Karpas-422 (cell line): ENCODE measurements at regions not wholly inside any gene's neighbourhood (a gene's known extent, or its start where the extent isn't known, plus 50 kb on each side); places are given as distances from the start of the nearest gene placed in this dataset.
"Not testable (repeated sequence)": the region's sequence is repeated elsewhere in the genome, so short reads cannot be mapped to it uniquely, and the experiment has no call there.

ENCODE experiments used
- DNase-seq: peaks from one replicate; pipeline ENCODE4 v3.0.0-alpha.2; 2015
- H2AFZ ChIP-seq: fragments of 200-600 bp; sonication (generic); 2 replicates; pipeline ENCODE4 v1.6.1; 2014; ENCODE audit warnings: antibody characterized with exemption, low read length, mixed read lengths
- H3K27ac ChIP-seq: fragments of 200-600 bp; sonication (generic); 2 replicates; pipeline ENCODE4 v1.5.1; 2014; ENCODE audit warnings: mild to moderate bottlenecking, low read length, moderate library complexity
- H3K27me3 ChIP-seq: fragments of 200-600 bp; sonication (generic); 2 replicates; pipeline ENCODE4 v1.6.1; 2014; ENCODE audit warnings: low read length, mixed read lengths
- H3K36me3 ChIP-seq: fragments of 200-600 bp; sonication (generic); 2 replicates; pipeline ENCODE4 v1.6.1; 2014; ENCODE audit warnings: low read length, mixed read lengths; ENCODE audit not compliant: insufficient read depth
- H3K4me1 ChIP-seq: fragments of 200-600 bp; sonication (generic); 2 replicates; pipeline ENCODE4 v1.6.1; 2014; ENCODE audit warnings: mild to moderate bottlenecking, low read length, mixed read lengths
- H3K4me2 ChIP-seq: fragments of 200-600 bp; sonication (generic); 2 replicates; pipeline ENCODE4 v1.6.1; 2014; ENCODE audit warnings: low read length, low read depth, mild to moderate bottlenecking; ENCODE audit not compliant: poor library complexity, severe bottlenecking
- H3K4me3 ChIP-seq: fragments of 200-600 bp; sonication (generic); 2 replicates; pipeline ENCODE4 v1.5.1; 2014; ENCODE audit warnings: mild to moderate bottlenecking, antibody characterized with exemption, low read length, mixed read lengths
- H3K79me2 ChIP-seq: fragments of 200-600 bp; sonication (generic); 2 replicates; pipeline ENCODE4 v1.6.1; 2014; ENCODE audit warnings: mild to moderate bottlenecking, low read length, mixed read lengths
- H3K9ac ChIP-seq: fragments of 200-600 bp; sonication (generic); 2 replicates; pipeline ENCODE4 v1.6.0; 2014; ENCODE audit warnings: low read length
- H3K9me2 ChIP-seq: fragments of 200-600 bp; sonication (generic), shearing (Covaris generic); replicated peaks from 2 replicates; pipeline ENCODE4 v1.6.0; 2014; ENCODE audit warnings: mild to moderate bottlenecking, low read length, moderate library complexity; ENCODE audit not compliant: insufficient read depth
- H3K9me3 ChIP-seq: fragments of 300-700, 200-600 bp; sonication (generic); 2 replicates; pipeline ENCODE4 v1.6.1; 2014; ENCODE audit warnings: low read length, mixed read lengths
- H4K20me1 ChIP-seq: fragments of 200-600 bp; sonication (generic); 2 replicates; pipeline ENCODE4 v1.6.1; 2014; ENCODE audit warnings: mild to moderate bottlenecking, antibody characterized with exemption, low read length, low read depth; ENCODE audit not compliant: insufficient read depth

DNA sequence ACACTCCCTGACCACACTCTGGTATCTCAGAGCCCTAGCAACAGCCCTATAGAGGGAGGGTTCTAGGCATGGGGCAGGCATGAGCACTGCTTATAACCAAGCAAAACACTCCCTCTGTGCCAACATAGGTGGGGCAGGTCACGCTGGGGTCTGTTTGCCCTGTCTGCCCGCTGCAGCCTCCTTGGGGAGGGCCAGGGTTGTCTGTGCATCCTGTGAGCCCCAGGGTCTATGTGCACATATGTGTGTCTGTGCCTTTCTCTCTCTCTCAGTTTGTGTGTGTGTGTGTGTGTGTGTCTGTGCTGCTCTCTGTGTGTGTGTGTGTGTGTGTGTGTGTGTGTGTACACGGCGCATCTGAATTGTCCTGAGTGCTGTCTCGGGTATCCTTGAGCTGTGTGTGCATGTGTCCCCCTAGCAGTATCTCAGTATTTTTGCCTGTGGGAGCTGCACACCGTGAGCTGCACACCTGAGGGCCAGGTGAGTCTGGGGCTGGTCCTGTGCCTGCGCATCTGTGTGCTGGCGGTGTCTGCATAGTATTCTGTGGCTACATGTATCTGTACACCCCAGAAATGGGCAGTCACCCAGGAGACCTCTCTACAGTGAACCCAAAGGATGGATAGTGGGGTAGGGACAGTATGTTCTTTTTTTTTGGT, 121.5 kb downstream of the LAT start:
- H4K20me1 ChIP-seq, H3K4me2 ChIP-seq, H3K79me2 ChIP-seq, H3K4me3 ChIP-seq, H3K27me3 ChIP-seq, H3K4me1 ChIP-seq, DNase-seq, H3K36me3 ChIP-seq, H3K9ac ChIP-seq, H3K9me2 ChIP-seq, H2AFZ ChIP-seq, H3K9me3 ChIP-seq, H3K27ac ChIP-seq: not testable (repeated sequence)

DNA sequence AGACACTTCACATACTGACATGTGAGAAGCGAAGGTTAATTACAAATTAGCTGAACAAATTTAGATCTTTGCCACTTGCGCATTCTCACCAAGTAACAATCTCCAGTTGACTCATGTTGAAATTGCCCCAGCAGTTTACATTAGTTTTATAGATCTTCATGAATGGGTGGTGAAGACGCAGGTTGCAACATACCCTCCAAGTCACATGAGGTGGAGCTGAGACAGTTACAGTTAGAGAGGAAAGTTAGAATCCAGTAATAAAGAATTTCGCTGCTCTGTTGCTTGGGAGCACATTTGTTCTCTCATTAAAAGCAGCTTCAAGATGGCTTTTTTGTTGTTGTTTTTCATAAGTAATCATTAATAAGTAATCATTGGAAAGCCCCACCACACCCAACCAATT, 119.7 kb downstream of the LAT start:
- DNase-seq, H3K36me3 ChIP-seq, H3K27me3 ChIP-seq, H3K9me3 ChIP-seq, H4K20me1 ChIP-seq, H3K4me2 ChIP-seq, H3K4me3 ChIP-seq, H2AFZ ChIP-seq, H3K79me2 ChIP-seq, H3K9ac ChIP-seq, H3K9me2 ChIP-seq, H3K4me1 ChIP-seq, H3K27ac ChIP-seq: not testable (repeated sequence)

DNA sequence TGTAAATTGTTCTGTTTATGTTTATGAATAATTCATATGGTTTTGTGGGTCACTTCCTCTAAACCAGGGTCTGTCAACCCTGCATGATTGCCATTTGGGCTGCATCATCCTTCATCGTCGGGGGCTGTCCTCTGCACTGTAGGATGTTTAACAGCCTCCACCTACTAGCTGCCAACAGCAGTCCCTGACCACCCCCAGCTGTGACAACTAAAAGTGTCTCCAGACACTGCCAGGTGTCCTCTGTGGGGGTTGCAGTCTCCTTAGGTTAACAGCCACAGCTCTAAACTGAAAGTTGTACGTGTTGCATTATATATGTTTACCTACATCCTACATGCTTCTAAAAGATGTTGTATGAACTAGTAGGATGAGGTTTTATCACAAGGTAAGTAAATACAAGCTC, 113.1 kb downstream of the LAT start:
- H3K4me2 ChIP-seq, H3K4me1 ChIP-seq, H2AFZ ChIP-seq, H4K20me1 ChIP-seq, H3K9me3 ChIP-seq, H3K4me3 ChIP-seq, H3K9ac ChIP-seq, H3K27me3 ChIP-seq, H3K79me2 ChIP-seq, H3K9me2 ChIP-seq, H3K27ac ChIP-seq, H3K36me3 ChIP-seq, DNase-seq: not testable (repeated sequence)

DNA sequence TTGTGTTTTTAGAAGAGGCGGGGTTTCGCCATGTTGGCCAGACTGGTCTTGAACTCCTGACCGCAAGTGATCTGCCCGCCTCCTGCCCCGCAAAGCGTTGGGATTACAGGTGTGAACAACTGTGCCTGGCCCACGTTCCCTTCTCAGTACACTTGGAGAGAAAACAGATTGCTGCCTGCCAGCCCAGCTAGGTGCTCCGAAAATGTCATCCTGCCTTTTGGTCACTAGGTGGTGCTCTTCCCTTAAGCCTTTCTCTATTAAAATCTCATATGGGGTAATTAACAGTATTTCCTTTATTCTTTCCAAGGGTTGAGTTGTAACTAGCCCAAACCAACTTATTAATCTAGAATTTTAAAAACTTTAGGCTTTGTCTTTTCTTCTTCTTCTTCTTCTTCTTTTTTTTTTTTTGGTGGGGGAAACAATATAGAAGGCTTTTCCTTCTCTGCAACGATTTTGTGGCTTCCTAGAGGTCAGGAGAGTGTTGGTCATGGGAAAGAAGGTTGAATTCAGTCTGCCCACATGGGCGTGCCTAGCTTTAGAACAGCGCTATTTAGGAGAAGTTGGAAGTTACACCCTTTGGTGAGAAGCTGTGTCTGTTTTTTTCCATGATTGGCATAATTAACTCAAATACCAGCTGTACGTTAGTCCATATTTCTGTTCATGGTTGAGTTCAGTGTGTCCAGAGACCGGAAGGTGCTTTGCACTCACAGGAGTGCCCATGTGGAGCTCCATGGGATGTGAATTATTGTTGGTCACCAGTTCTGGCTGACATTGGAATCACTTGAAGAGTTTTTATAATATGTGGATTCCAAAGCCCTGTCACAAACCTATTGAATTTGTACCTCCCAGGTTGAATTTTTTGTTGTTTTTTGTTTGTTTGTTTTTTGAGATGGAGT, 110.1 kb downstream of the LAT start:
- H3K4me2 ChIP-seq, H3K79me2 ChIP-seq, H3K9ac ChIP-seq, DNase-seq, H3K27me3 ChIP-seq, H3K27ac ChIP-seq, H3K9me2 ChIP-seq, H2AFZ ChIP-seq, H3K4me1 ChIP-seq, H3K9me3 ChIP-seq, H4K20me1 ChIP-seq, H3K36me3 ChIP-seq, H3K4me3 ChIP-seq: not testable (repeated sequence)

DNA sequence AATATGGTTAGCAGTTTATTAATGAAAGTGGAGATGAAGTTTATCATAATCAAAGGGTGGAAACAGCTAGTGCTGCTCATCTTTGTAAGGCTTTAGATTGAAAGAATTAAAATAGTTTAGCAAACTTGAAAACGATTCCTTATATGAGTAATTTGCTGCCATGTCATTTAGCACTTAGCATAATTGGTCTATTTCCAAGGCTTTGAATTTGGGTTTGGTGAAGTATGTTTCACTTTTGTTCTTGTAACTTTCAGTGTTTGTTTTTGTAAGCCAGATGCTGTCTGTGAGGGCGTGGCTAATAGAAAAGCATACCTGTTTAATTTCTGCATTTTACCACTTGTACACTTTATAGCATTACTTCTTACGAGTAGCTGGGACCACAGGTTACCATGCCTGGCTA, 109.5 kb downstream of the LAT start:
- not testable (repeated sequence) for H3K27ac ChIP-seq, DNase-seq, H3K36me3 ChIP-seq, H3K27me3 ChIP-seq, H2AFZ ChIP-seq, H3K79me2 ChIP-seq, H3K4me3 ChIP-seq, H3K9me3 ChIP-seq, H4K20me1 ChIP-seq, H3K9me2 ChIP-seq, H3K9ac ChIP-seq, H3K4me1 ChIP-seq, H3K4me2 ChIP-seq

DNA sequence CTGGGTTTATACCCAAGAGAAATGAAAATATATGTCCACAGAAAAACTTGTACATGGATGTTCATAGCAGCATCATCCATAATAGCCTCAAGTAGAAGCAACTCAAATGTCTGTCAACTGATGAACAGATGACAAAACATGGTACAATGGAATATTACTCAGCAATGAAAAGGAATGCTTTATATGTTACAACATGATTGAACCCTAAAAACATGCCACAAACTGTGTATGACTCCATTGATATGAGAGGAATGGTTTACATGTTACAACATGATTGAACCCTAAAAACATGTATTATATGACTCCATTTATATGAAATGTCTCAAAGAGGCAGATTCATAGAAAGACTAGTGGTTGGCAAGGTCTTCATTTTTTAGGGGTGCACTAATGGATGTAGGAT, 104.8 kb downstream of the LAT start:
- not testable (repeated sequence) for H3K4me1 ChIP-seq, H3K4me2 ChIP-seq, H3K9me3 ChIP-seq, H3K4me3 ChIP-seq, H3K27ac ChIP-seq, H4K20me1 ChIP-seq, DNase-seq, H3K36me3 ChIP-seq, H3K27me3 ChIP-seq, H3K9ac ChIP-seq, H2AFZ ChIP-seq, H3K79me2 ChIP-seq, H3K9me2 ChIP-seq

DNA sequence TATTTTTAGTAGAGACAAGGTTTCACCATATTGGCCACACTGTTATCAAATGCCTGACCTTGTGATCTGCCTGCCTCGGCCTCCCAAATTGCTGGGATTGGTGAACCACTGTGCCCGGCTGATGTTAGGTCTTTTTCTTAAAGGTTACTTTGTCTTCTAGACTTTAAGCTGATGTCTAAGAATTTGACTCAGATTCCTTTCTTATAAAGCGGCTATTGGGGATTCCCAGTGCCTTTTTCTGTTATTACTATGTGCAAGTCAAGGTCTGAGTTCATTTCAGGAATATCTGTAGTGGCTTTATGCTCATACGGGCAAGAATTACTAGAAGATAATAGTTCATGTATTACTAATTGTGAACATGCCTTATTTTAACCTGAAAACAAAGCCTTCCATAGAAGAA, 102.8 kb downstream of the LAT start:
- H3K4me3 ChIP-seq, H3K9me3 ChIP-seq, DNase-seq, H2AFZ ChIP-seq, H3K36me3 ChIP-seq, H3K27ac ChIP-seq, H3K4me1 ChIP-seq, H3K4me2 ChIP-seq, H3K27me3 ChIP-seq, H4K20me1 ChIP-seq, H3K9ac ChIP-seq, H3K9me2 ChIP-seq, H3K79me2 ChIP-seq: not testable (repeated sequence)

DNA sequence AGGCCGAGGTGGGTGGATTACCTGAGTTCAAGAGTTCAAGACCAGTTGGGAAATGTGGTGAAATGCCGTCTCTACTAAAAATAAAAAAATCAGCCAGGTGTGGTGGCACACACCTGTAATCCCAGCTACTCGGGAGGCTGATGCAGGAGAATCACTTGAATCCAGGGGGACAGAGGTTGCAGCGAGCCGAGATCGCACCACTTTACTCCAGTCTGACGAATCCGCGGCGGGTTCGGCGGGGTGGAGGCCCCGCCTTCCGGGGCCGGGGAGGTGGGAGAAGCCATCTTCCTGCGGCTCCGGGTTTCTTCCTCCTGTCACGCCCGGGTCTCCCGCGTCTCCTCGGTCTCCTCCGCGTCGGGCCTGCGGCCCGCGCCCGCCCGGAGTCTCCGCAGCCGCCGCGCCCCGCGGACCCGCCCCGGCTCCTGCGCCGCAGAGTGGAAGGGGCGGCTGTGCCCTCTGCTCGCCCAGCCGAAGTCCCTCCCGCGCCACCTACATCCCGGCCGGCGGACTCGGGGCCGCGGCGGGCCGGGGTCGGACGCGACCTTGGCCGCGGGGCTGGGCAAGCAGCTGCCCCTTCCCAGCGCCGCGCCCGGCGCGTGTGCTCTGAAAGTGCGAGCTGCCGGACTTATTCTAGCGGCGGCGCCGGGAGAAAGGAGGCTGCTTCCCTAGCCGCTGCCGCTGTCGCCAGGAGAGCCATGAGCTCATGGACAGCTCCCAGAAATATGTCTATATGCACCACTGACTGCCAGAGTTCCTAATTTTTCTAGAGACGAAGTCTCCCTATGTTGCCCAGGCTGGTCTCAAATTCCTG, 97.2 kb downstream of the LAT start:
- H3K4me2 ChIP-seq, result not testable (repeated sequence)

More for the DNA sequence above, 97.2 kb downstream of the LAT start:
- H3K9ac ChIP-seq, H3K79me2 ChIP-seq, H3K36me3 ChIP-seq, H3K4me1 ChIP-seq, H2AFZ ChIP-seq, DNase-seq, H4K20me1 ChIP-seq, H3K9me3 ChIP-seq, H3K4me3 ChIP-seq, H3K27ac ChIP-seq, H3K9me2 ChIP-seq, H3K27me3 ChIP-seq: not testable (repeated sequence)
